ENCODE measurements at regions not wholly inside any gene's neighbourhood (a gene's known extent, or its start where the extent isn't known, plus 50 kb on each side); places are given as distances from the start of the nearest gene placed in this dataset.

DNA sequence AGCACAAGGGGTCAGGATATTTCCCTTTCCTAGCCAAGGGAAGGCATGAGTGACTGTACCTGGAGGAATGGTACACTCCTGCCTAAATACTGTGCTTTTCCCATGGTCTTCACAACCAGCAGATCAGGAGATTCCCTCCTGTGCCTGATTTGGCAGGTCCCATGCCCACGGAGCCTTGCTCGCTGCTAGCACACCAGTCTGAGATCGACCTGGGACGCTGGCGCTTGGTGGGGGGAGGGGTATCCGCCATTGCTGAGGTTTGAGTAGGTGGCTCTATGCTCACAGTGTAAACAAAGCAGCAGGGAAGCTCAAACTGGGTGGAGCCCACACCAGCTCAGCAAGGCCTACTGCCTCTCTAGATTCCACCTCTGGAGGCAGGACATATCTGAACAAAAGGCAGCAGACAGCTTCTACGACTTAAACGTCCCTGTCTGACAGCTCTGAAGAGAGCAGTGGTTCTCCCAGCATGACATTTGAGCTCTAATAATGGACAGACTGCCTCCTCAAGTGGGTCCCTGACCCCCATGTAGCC is 486.0 kb upstream of the CHRM3 start:
- no peak for TF ChIP-seq TCF7 (CRISPR knock-in tag; IDR thresholded peaks at IDR 0.05; ENCODE audit: low read depth)
- TF ChIP-seq, protein P1, sequence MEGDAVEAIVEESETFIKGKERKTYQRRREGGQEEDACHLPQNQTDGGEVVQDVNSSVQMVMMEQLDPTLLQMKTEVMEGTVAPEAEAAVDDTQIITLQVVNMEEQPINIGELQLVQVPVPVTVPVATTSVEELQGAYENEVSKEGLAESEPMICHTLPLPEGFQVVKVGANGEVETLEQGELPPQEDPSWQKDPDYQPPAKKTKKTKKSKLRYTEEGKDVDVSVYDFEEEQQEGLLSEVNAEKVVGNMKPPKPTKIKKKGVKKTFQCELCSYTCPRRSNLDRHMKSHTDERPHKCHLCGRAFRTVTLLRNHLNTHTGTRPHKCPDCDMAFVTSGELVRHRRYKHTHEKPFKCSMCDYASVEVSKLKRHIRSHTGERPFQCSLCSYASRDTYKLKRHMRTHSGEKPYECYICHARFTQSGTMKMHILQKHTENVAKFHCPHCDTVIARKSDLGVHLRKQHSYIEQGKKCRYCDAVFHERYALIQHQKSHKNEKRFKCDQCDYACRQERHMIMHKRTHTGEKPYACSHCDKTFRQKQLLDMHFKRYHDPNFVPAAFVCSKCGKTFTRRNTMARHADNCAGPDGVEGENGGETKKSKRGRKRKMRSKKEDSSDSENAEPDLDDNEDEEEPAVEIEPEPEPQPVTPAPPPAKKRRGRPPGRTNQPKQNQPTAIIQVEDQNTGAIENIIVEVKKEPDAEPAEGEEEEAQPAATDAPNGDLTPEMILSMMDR (IDR thresholded peaks at IDR 0.05), result no peak
- TF ChIP-seq, protein P2, sequence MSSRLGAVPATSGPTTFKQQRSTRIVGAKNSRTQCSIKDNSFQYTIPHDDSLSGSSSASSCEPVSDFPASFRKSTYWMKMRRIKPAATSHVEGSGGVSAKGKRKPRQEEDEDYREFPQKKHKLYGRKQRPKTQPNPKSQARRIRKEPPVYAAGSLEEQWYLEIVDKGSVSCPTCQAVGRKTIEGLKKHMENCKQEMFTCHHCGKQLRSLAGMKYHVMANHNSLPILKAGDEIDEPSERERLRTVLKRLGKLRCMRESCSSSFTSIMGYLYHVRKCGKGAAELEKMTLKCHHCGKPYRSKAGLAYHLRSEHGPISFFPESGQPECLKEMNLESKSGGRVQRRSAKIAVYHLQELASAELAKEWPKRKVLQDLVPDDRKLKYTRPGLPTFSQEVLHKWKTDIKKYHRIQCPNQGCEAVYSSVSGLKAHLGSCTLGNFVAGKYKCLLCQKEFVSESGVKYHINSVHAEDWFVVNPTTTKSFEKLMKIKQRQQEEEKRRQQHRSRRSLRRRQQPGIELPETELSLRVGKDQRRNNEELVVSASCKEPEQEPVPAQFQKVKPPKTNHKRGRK (CRISPR knock-in tag; IDR thresholded peaks at IDR 0.05; ENCODE audit: borderline replicate concordance), result no peak
- TF ChIP-seq, protein P3, sequence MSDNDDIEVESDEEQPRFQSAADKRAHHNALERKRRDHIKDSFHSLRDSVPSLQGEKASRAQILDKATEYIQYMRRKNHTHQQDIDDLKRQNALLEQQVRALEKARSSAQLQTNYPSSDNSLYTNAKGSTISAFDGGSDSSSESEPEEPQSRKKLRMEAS (CRISPR knock-in tag; IDR thresholded peaks at IDR 0.05), result no peak
- TF ChIP-seq, protein P4, sequence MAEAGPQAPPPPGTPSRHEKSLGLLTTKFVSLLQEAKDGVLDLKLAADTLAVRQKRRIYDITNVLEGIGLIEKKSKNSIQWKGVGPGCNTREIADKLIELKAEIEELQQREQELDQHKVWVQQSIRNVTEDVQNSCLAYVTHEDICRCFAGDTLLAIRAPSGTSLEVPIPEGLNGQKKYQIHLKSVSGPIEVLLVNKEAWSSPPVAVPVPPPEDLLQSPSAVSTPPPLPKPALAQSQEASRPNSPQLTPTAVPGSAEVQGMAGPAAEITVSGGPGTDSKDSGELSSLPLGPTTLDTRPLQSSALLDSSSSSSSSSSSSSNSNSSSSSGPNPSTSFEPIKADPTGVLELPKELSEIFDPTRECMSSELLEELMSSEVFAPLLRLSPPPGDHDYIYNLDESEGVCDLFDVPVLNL (CRISPR knock-in tag; IDR thresholded peaks at IDR 0.05; ENCODE audit: borderline replicate concordance, low read depth), result no peak
- no peak for TF ChIP-seq GABPB1 (CRISPR knock-in tag; IDR thresholded peaks at IDR 0.05)
